ENCODE measurements at regions not wholly inside any gene's neighbourhood (a gene's known extent, or its start where the extent isn't known, plus 50 kb on each side); places are given as distances from the start of the nearest gene placed in this dataset.

- Mint-ChIP-seq H3K36me3 (no peaks in the 10 kb centered on the region), H3K27ac (no peak overlapping the region), H3K4me1 (no peaks in the 10 kb centered on the region), H3K9me3 (no peaks in the 10 kb centered on the region), H3K4me3 (no peak overlapping the region)
- DNase-seq (ENCODE audit: low spot score in 2 of 2) (no peak), ATAC-seq (no peak)
These were observed 422.1 kb downstream of the DMAC1 start for GRCh38 chr9:7377489-7377888.

- Mint-ChIP-seq H3K4me1 (no peaks in the 10 kb centered on the region), H3K36me3 (no peaks in the 10 kb centered on the region), H3K4me3 (no peak overlapping the region), H3K27ac (no peak overlapping the region), H3K9me3 (no peaks in the 10 kb centered on the region)
- ATAC-seq, result no peak
- DNase-seq (ENCODE audit: low spot score in 2 of 2), result no peak
These were observed 422.7 kb downstream of the DMAC1 start for GRCh38 chr9:7376833-7377232.

- Mint-ChIP-seq H3K9me3 (no peaks in the 10 kb centered on the region), H3K27ac (no peak overlapping the region), H3K4me1 (no peaks in the 10 kb centered on the region), H3K4me3 (no peak overlapping the region), H3K36me3 (no peaks in the 10 kb centered on the region)
- DNase-seq (ENCODE audit: low spot score in 2 of 2) (no peak), ATAC-seq (no peak)
These were observed 423.4 kb downstream of the DMAC1 start for GRCh38 chr9:7376213-7376612.

GRCh38 chr9:7375013-7375511, 424.5 kb downstream of the DMAC1 start:
- H3K36me3 Mint-ChIP-seq, result no peaks in the 10 kb centered on the region
- H3K4me3 Mint-ChIP-seq, result no peak overlapping the region
- ATAC-seq (no peak), DNase-seq (ENCODE audit: low spot score in 2 of 2) (no peak)
- H3K27ac Mint-ChIP-seq, result no peak overlapping the region
- no peaks in the 10 kb centered on the region for H3K9me3 Mint-ChIP-seq
- no peaks in the 10 kb centered on the region for H3K4me1 Mint-ChIP-seq

- no peaks in the 10 kb centered on the region for H3K9me3 Mint-ChIP-seq
- DNase-seq (ENCODE audit: low spot score in 2 of 2) (no peak), ATAC-seq (no peak)
- no peaks in the 10 kb centered on the region for H3K36me3 Mint-ChIP-seq
- H3K27ac Mint-ChIP-seq, result no peak overlapping the region
- no peaks in the 10 kb centered on the region for H3K4me1 Mint-ChIP-seq
- no peak overlapping the region for H3K4me3 Mint-ChIP-seq
These were observed 428.6 kb downstream of the DMAC1 start for GRCh38 chr9:7370988-7371387.

GRCh38 chr9:7370381-7370780, 429.2 kb downstream of the DMAC1 start:
- DNase-seq (ENCODE audit: low spot score in 2 of 2) (no peak), ATAC-seq (no peak)
- H3K4me1 Mint-ChIP-seq, result no peaks in the 10 kb centered on the region
- no peak overlapping the region for H3K27ac Mint-ChIP-seq
- no peak overlapping the region for H3K4me3 Mint-ChIP-seq
- no peaks in the 10 kb centered on the region for H3K36me3 Mint-ChIP-seq
- no peaks in the 10 kb centered on the region for H3K9me3 Mint-ChIP-seq

- H3K36me3 Mint-ChIP-seq, result no peaks in the 10 kb centered on the region
- no peak for ATAC-seq
- no peak overlapping the region for H3K27ac Mint-ChIP-seq
These were observed 430.2 kb downstream of the DMAC1 start for GRCh38 chr9:7369384-7369821.

GRCh38 chr9:7368410-7369292, 430.9 kb downstream of the DMAC1 start:
- ATAC-seq (no peak), DNase-seq (ENCODE audit: low spot score in 2 of 2) (no peak)
- Mint-ChIP-seq H3K27ac (no peak overlapping the region), H3K4me1 (no peaks in the 10 kb centered on the region), H3K4me3 (no peak overlapping the region), H3K36me3 (no peaks in the 10 kb centered on the region), H3K9me3 (no peaks in the 10 kb centered on the region)

More at GRCh38 chr9:7369384-7369821, 430.2 kb downstream of the DMAC1 start:
- DNase-seq (ENCODE audit: low spot score in 2 of 2), result no peak
- H3K9me3 Mint-ChIP-seq, result no peaks in the 10 kb centered on the region
- no peak overlapping the region for H3K4me3 Mint-ChIP-seq
- no peaks in the 10 kb centered on the region for H3K4me1 Mint-ChIP-seq

- DNase-seq (ENCODE audit: low spot score in 2 of 2), result no peak
- H3K27ac Mint-ChIP-seq, result no peak overlapping the region
- no peak overlapping the region for H3K4me3 Mint-ChIP-seq
- no peaks in the 10 kb centered on the region for H3K36me3 Mint-ChIP-seq
- H3K4me1 Mint-ChIP-seq, result no peaks in the 10 kb centered on the region
- no peak for ATAC-seq
- no peaks in the 10 kb centered on the region for H3K9me3 Mint-ChIP-seq
These were observed 431.9 kb downstream of the DMAC1 start for GRCh38 chr9:7367726-7368125.

- Mint-ChIP-seq H3K36me3 (no peaks in the 10 kb centered on the region), H3K4me3 (no peak overlapping the region), H3K9me3 (no peaks in the 10 kb centered on the region), H3K4me1 (no peaks in the 10 kb centered on the region), H3K27ac (no peak overlapping the region)
- DNase-seq (ENCODE audit: low spot score in 2 of 2) (no peak), ATAC-seq (no peak)
These were observed 433.5 kb downstream of the DMAC1 start for GRCh38 chr9:7366121-7366520.

GRCh38 chr9:7363777-7364477, 435.7 kb downstream of the DMAC1 start:
- no peak overlapping the region for H3K4me3 Mint-ChIP-seq

GRCh38 chr9:7360513-7360912, 439.1 kb downstream of the DMAC1 start:
- Mint-ChIP-seq H3K27ac (no peak overlapping the region), H3K36me3 (no peaks in the 10 kb centered on the region), H3K4me1 (no peaks in the 10 kb centered on the region), H3K4me3 (no peak overlapping the region), H3K9me3 (no peaks in the 10 kb centered on the region)
- DNase-seq (ENCODE audit: low spot score in 2 of 2), result no peak
- ATAC-seq, result no peak

More at GRCh38 chr9:7363777-7364477, 435.7 kb downstream of the DMAC1 start:
- no peak for ATAC-seq
- Mint-ChIP-seq H3K9me3 (no peaks in the 10 kb centered on the region), H3K27ac (no peak overlapping the region), H3K4me1 (no peaks in the 10 kb centered on the region), H3K36me3 (no peaks in the 10 kb centered on the region)
- no peak for DNase-seq (ENCODE audit: low spot score in 2 of 2)

GRCh38 chr9:7358876-7359275, 440.7 kb downstream of the DMAC1 start:
- ATAC-seq (peak; percentile 32), DNase-seq (ENCODE audit: low spot score in 2 of 2) (no peak)
- no peaks in the 10 kb centered on the region for H3K9me3 Mint-ChIP-seq
- no peaks in the 10 kb centered on the region for H3K4me1 Mint-ChIP-seq
- no peak overlapping the region for H3K4me3 Mint-ChIP-seq
- H3K27ac Mint-ChIP-seq, result no peak overlapping the region
- no peaks in the 10 kb centered on the region for H3K36me3 Mint-ChIP-seq

GRCh38 chr9:7354704-7355103, 444.9 kb downstream of the DMAC1 start:
- DNase-seq (ENCODE audit: low spot score in 2 of 2) (no peak), ATAC-seq (no peak)
- Mint-ChIP-seq H3K9me3 (peaks cover 3% of the 10 kb centered on the region), H3K4me3 (no peak overlapping the region), H3K27ac (no peak overlapping the region), H3K4me1 (no peaks in the 10 kb centered on the region), H3K36me3 (no peaks in the 10 kb centered on the region)

GRCh38 chr9:7348692-7349091, 450.9 kb downstream of the DMAC1 start:
- no peak for ATAC-seq
- H3K27ac Mint-ChIP-seq, result no peak overlapping the region
- peaks cover 6% of the 10 kb centered on the region for H3K9me3 Mint-ChIP-seq
- H3K4me1 Mint-ChIP-seq, result no peaks in the 10 kb centered on the region
- H3K4me3 Mint-ChIP-seq, result no peak overlapping the region
- no peak for DNase-seq (ENCODE audit: low spot score in 2 of 2)
- no peaks in the 10 kb centered on the region for H3K36me3 Mint-ChIP-seq

- no peak overlapping the region for H3K4me3 Mint-ChIP-seq
- ATAC-seq (no peak), DNase-seq (ENCODE audit: low spot score in 2 of 2) (no peak)
- no peaks in the 10 kb centered on the region for H3K4me1 Mint-ChIP-seq
- H3K36me3 Mint-ChIP-seq, result no peaks in the 10 kb centered on the region
- peaks cover 6% of the 10 kb centered on the region for H3K9me3 Mint-ChIP-seq
- no peak overlapping the region for H3K27ac Mint-ChIP-seq
These were observed 452.0 kb downstream of the DMAC1 start for GRCh38 chr9:7347556-7347955.

All from stimulated activated effector memory CD8-positive, alpha-beta T cell treated with anti-CD3 and anti-CD28 coated beads, Interleukin-12 subunit alpha, Interleukin-12 subunit beta, amount 100 ng/mL, for 72 hours (primary cell).